B cell (primary cell): ENCODE measurements at regions not wholly inside any gene's neighbourhood (a gene's known extent, or its start where the extent isn't known, plus 50 kb on each side); places are given as distances from the start of the nearest gene placed in this dataset.

Experiments used
- CTCF ChIP-seq: fragments of 200-600 bp; IDR thresholded peaks from one replicate; pipeline ENCODE4 v1.8.0; 2022; ENCODE audit warnings: antibody characterized with exemption, mild to moderate bottlenecking
- EZH2 ChIP-seq: IDR thresholded peaks from 2 replicates; pipeline ENCODE4 v1.6.1; 2012; ENCODE audit warnings: borderline replicate concordance, low read depth, mild to moderate bottlenecking, moderate library complexity, low read length; ENCODE audit not compliant: insufficient read depth, poor library complexity, severe bottlenecking

GRCh38 chr21:35719080-35719479 is 341.2 kb downstream of the SETD4 start:
- TF ChIP-seq EZH2 (no peak), CTCF (no peak)
